Liver (tissue), 7 donors: ENCODE measurements at regions not wholly inside any gene's neighbourhood (a gene's known extent, or its start where the extent isn't known, plus 50 kb on each side); places are given as distances from the start of the nearest gene placed in this dataset.
A peak's percentile ranks its signal among the peaks of the same experiment; 100 is the strongest.
"Not testable (repeated sequence)": the region's sequence is repeated elsewhere in the genome, so short reads cannot be mapped to it uniquely, and the experiment has no call there.

ENCODE experiments used
- DNase-seq: peaks from one replicate; pipeline ENCODE4 v3.0.0-alpha.2; 2017; ENCODE audit warnings: low spot score
- H3K27ac ChIP-seq, 2 donors: one replicate each; pipeline ENCODE4 v1.7.0; 2013; ENCODE audit warnings: inconsistent platforms in 2 of 2, low read length in 2 of 2, control low read depth in 1 of 2, low read depth in 1 of 2, mild to moderate bottlenecking in 1 of 2
- H3K27me3 ChIP-seq, 4 donors: one replicate each; pipeline versions ENCODE4 v1.6.1 to v1.7.0; 2013; ENCODE audit warnings: low read length in 3 of 4, inconsistent platforms in 1 of 4, mild to moderate bottlenecking in 1 of 4, moderate library complexity in 1 of 4; ENCODE audit not compliant: control insufficient read depth in 4 of 4, insufficient read depth in 4 of 4
- H3K36me3 ChIP-seq, 4 donors: one replicate each; pipeline versions ENCODE4 v1.6.1 to v1.7.0; 2013; ENCODE audit warnings: low read length in 3 of 4, mild to moderate bottlenecking in 3 of 4, low read depth in 1 of 4, moderate library complexity in 1 of 4; ENCODE audit not compliant: control insufficient read depth in 4 of 4, insufficient read depth in 3 of 4
- H3K4me1 ChIP-seq, 4 donors: one replicate each; pipeline versions ENCODE4 v1.6.1 to v1.7.0; 2013; ENCODE audit warnings: low read length in 3 of 4, mild to moderate bottlenecking in 3 of 4, moderate library complexity in 1 of 4; ENCODE audit not compliant: control insufficient read depth in 4 of 4, insufficient read depth in 4 of 4
- H3K4me3 ChIP-seq, 3 donors: one replicate each; pipeline versions ENCODE4 v1.6.1 to v1.7.0; 2013; ENCODE audit warnings: low read length in 3 of 3, control low read depth in 1 of 3, low read depth in 1 of 3, mild to moderate bottlenecking in 1 of 3
- H3K9ac ChIP-seq, 2 donors: one replicate each; pipeline ENCODE4 v1.7.0; 2013; ENCODE audit warnings: low read length in 2 of 2, mild to moderate bottlenecking in 2 of 2, moderate library complexity in 2 of 2, control low read depth in 1 of 2, low read depth in 1 of 2
- H3K9me3 ChIP-seq, 4 donors: one replicate each; pipeline versions ENCODE4 v1.6.1 to v1.7.0; 2013; ENCODE audit warnings: low read length in 3 of 4; ENCODE audit not compliant: control insufficient read depth in 4 of 4
- RAD21 ChIP-seq, 2 donors: IDR thresholded peaks; 2 replicates each; pipeline ENCODE4 v1.6.1; 2016; ENCODE audit warnings: antibody characterized with exemption in 2 of 2, mild to moderate bottlenecking in 2 of 2
- WGBS: extraction: QIAGEN DNeasy Blood & Tissue Kit; methylation state at CpG from one replicate; pipeline ENCODE4 v1.1.7; 2013; 5-methylcytosine and 5-hydroxymethylcytosine counted together
- donor health status: healthy.
- donor health status: healthy.
- donor health status: healthy.
- donor health status: healthy.

- WGBS = 67% methylated on average over 8 of the region's 8 CpGs
- not testable (repeated sequence) for H3K36me3 ChIP-seq, H3K9ac ChIP-seq, H3K9me3 ChIP-seq, H3K4me1 ChIP-seq, H3K4me3 ChIP-seq, DNase-seq, H3K27ac ChIP-seq, H3K27me3 ChIP-seq
These were observed 136.8 kb upstream of the CCZ1B start for GRCh38 chr7:6962871-6963270.

- H3K9me3 ChIP-seq = not testable (repeated sequence)
- peak; percentile 65 for DNase-seq
These were observed 139.0 kb upstream of the CCZ1B start for GRCh38 chr7:6965051-6965450.

GRCh38 chr7:6970180-6970579, 144.1 kb upstream of the CCZ1B start:
- H3K27ac ChIP-seq, H3K9me3 ChIP-seq, H3K4me3 ChIP-seq, DNase-seq, H3K9ac ChIP-seq, H3K4me1 ChIP-seq, H3K27me3 ChIP-seq, H3K36me3 ChIP-seq: not testable (repeated sequence)
- 94% methylated on average over 3 of the region's 3 CpGs for WGBS

More at GRCh38 chr7:6965051-6965450, 139.0 kb upstream of the CCZ1B start:
- not testable (repeated sequence) for H3K27me3 ChIP-seq, H3K4me1 ChIP-seq, H3K27ac ChIP-seq, H3K4me3 ChIP-seq, H3K36me3 ChIP-seq, H3K9ac ChIP-seq
- WGBS = 29% methylated on average over 6 of the region's 6 CpGs
- peak; percentile 30 to 64 for TF ChIP-seq RAD21 (IDR thresholded peaks at IDR 0.05)

DNA sequence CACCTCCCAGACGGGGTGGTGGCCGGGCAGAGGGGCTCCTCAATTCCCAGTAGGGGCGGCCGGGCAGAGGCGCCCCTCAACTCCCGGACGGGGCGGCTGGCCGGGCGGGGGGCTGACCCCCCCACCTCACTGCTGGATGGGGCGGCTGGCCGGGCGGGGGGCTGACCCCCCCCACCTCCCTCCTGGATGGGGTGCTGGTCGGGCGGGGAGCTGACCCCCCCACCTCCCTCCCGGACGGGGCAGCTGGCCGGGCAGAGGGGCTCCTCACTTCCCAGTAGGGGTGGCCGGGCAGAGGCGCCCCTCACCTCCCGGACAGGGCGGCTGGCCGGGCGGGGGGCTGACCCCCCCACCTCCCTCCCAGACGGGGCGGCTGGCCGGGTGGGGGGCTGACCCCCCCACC, 148.8 kb upstream of the CCZ1B start:
- H3K27me3 ChIP-seq, DNase-seq, H3K9ac ChIP-seq, H3K4me3 ChIP-seq, H3K27ac ChIP-seq, H3K36me3 ChIP-seq, H3K9me3 ChIP-seq, H3K4me1 ChIP-seq: not testable (repeated sequence)
- WGBS = 97% methylated on average over 21 of the region's 27 CpGs

- H3K9ac ChIP-seq, DNase-seq, H3K27me3 ChIP-seq, H3K4me1 ChIP-seq, H3K9me3 ChIP-seq, H3K4me3 ChIP-seq, H3K36me3 ChIP-seq, H3K27ac ChIP-seq: not testable (repeated sequence)
- WGBS = 92% methylated on average over 28 of the region's 28 CpGs
These were observed 149.3 kb upstream of the CCZ1B start for GRCh38 chr7:6975346-6975745.

DNA sequence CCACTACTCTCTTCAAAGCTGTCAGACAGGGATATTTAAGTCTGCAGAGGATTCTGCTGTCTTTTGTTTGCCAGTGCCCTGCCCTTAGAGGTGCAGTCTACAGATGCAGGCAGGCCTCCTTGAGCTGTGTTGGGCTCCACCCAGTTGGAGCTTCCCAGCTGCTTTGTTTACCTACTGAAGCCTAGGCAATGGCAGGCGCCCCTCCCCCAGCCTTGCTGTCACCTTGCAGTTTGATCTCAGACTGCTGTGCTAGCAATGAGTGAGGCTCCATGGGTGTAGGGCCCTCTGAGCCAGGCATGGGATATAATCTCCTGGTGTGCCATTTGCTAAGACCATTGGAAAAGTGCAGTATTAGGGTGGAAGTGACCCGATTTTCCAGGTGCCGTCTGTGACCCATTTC, 151.3 kb upstream of the CCZ1B start:
- DNase-seq, H3K27me3 ChIP-seq, H3K4me3 ChIP-seq, H3K9me3 ChIP-seq, H3K36me3 ChIP-seq, H3K27ac ChIP-seq, H3K9ac ChIP-seq, H3K4me1 ChIP-seq: not testable (repeated sequence)
- 89% methylated on average over 3 of the region's 3 CpGs for WGBS

- not testable (repeated sequence) for H3K4me1 ChIP-seq, H3K4me3 ChIP-seq, DNase-seq, H3K27ac ChIP-seq, H3K36me3 ChIP-seq, H3K27me3 ChIP-seq, H3K9me3 ChIP-seq, H3K9ac ChIP-seq
- WGBS = 85% methylated on average over 3 of the region's 3 CpGs
These were observed 152.3 kb upstream of the CCZ1B start for GRCh38 chr7:6978326-6978725.

DNA sequence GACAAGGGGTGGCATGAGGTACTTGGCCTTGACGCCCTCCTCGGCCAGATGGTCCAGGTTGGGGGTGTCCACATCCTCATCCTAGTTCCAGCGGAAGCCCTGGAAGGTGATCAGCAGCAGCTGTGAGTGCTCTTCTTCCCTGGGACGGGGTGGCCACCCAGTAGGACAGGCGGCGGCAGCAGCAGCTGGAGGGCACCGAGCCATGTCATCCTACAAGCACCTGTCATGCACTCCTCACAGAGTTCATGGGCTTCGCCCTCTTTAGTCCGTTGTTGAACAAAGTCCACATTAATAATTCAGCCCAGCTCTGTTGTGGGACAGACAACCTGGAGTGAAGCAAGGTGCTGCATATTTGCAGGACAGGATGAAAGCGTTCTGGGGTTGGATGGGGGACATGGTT, 153.4 kb upstream of the CCZ1B start:
- H3K4me1 ChIP-seq, H3K27ac ChIP-seq, H3K36me3 ChIP-seq, DNase-seq, H3K27me3 ChIP-seq, H3K9ac ChIP-seq, H3K9me3 ChIP-seq, H3K4me3 ChIP-seq: not testable (repeated sequence)
- 85% methylated on average over 10 of the region's 10 CpGs for WGBS

GRCh38 chr7:6982375-6982774, 156.3 kb upstream of the CCZ1B start:
- H3K36me3 ChIP-seq, H3K4me1 ChIP-seq, H3K4me3 ChIP-seq, H3K27me3 ChIP-seq, H3K9me3 ChIP-seq, H3K27ac ChIP-seq, H3K9ac ChIP-seq, DNase-seq: not testable (repeated sequence)
- WGBS = 91% methylated on average over 2 of the region's 2 CpGs
